GM08714 (cell line): ENCODE measurements at regions not wholly inside any gene's neighbourhood (a gene's known extent, or its start where the extent isn't known, plus 50 kb on each side); places are given as distances from the start of the nearest gene placed in this dataset.
"Not testable (repeated sequence)": the region's sequence is repeated elsewhere in the genome, so short reads cannot be mapped to it uniquely, and the experiment has no call there.

ENCODE experiments used
- H3K4me3 ChIP-seq: fragments of 200-500 bp; sonication (Bioruptor generic); 2 replicates; pipeline ENCODE4 v1.5.1; 2014; ENCODE audit warnings: mild to moderate bottlenecking, low read length, inconsistent platforms
- ZNF274 ChIP-seq: IDR thresholded peaks from 2 replicates; pipeline ENCODE4 v1.6.1; 2012; ENCODE audit warnings: mild to moderate bottlenecking, low read depth, low read length

GRCh38 chr18:10135302-10135926, 221.6 kb downstream of the VAPA start:
- TF ChIP-seq ZNF274, result no peak

GRCh38 chr18:10138719-10139118, 224.9 kb downstream of the VAPA start:
- TF ChIP-seq ZNF274, result no peak
- no peak overlapping the region for H3K4me3 ChIP-seq

More at GRCh38 chr18:10135302-10135926, 221.6 kb downstream of the VAPA start:
- H3K4me3 ChIP-seq, result no peak overlapping the region

DNA sequence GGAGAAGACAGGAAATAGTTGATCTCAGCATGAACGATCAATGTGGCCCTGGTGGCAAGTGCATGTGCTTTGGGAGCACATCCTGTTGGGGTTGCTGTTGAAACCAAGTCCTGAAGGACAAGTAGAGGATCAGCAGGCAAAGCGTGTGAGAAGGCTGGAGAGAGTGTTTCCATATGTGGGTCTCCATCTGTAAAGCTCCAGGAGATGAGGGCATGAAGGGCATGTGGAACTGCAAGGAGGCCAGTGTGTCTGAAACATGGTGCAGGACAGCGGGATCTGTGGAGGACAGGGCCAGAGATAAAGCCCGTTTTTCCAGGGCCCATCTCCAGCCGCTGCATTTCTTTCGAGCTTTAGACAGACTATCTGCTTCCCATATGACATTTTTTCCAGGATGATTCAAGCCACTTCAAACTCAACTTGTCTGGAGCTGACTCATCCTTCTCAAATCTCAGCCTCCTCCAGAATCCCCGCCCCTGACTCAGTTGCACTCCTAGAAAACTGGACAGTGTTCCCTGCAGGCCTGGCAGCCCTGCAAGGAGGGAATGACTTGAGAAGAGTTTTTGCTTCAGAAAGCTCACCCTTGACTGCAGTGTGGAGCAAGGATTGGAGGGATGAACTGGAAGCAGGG, 226.1 kb downstream of the VAPA start:
- no peak overlapping the region for H3K4me3 ChIP-seq
- TF ChIP-seq ZNF274, result no peak

DNA sequence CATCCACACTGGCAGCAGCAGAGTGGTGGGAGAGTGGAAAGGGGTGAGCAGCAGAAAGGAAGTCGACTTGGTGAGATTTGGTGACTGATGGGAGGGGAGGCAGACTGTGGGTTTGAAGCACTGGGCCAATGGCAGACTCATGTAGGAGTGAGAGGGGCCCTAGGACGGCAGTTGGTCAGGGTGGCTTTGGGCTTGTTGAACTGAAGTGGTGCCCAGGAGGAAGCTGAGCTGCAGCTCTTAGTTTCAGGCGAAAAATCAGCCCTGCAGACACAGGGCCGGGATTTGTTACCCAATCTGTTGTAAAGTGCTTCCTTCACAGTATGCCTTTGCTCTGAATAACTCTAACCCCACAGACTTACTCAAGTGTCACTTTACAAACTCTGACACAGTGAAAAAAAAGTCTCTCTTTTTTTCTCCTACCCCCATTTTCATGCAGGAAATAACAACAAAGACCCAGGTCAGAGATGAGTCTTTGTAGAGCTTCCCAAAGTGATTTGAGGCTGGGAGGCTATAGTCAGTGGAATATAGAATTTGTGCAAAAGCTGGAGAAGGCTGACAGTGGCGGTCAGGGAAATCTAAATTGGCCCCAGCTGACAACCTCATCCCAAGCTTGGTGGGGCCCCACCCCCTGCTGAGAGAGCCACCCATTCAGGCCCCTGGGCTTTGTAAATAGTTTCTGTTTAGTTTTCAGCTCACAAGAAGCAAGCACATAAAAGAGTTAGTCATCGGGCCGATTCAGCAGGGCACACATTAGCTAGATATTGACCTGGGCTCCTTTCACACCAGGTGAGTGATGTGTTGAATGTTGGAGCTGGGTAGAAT, 226.9 kb downstream of the VAPA start:
- no peak for TF ChIP-seq ZNF274
- no peak overlapping the region for H3K4me3 ChIP-seq

- H3K4me3 ChIP-seq, result no peak overlapping the region
These were observed 227.7 kb downstream of the VAPA start for GRCh38 chr18:10141559-10141958.

GRCh38 chr18:10142056-10142455, 228.2 kb downstream of the VAPA start:
- TF ChIP-seq ZNF274, result no peak
- H3K4me3 ChIP-seq, result no peak overlapping the region

More at GRCh38 chr18:10141559-10141958, 227.7 kb downstream of the VAPA start:
- no peak for TF ChIP-seq ZNF274

DNA sequence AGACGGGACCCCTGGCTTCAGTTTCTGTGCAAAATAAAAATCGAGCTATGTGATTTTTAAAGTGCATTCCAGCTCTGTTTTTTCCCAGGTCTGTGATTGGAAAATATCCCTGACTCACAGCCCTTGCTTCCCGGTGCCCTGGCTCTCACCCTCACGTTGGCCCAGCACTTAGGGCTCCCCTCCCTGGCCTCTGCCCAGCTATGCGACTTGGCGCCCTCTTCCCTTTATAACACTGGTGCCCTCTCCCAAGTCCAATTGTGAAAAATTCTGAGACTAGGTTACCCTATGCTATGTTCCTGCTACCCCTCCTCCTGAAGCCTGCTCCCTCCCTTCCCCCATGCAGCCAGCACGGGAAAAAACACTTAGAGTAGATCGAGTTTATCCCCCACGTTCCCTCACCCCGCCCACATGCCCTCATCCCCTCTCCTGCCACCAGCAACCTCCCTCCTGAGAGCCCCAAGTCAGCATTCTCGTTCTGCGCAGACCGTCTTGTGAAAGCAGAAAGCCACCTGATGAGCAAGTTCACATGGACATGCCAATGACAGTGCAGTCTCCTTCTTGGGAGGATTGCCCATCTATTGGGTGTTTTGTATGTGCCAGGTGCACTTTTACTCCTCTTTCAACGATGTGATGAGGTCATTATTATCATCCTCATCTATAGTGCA, 228.8 kb downstream of the VAPA start:
- TF ChIP-seq ZNF274, result no peak
- no peak overlapping the region for H3K4me3 ChIP-seq

DNA sequence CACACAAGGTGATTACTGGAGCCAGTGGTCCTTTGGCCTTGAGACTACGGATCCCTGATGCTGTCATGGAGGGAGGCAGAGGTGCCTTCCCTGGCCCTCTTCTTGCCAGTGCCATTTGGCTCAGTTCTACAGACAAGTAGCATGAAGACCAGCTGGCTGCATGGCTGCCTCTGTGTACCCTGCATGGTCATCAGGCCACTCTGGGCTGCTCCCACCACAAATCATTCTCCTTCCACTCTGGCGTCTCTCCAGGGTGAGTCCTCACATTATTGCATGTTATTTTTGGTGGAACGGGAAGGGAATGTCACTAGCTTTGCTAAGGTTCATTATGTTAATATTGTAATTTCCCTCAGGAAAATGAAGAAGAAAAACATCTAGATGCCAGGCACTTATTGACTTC, 229.8 kb downstream of the VAPA start:
- no peak for TF ChIP-seq ZNF274
- no peak overlapping the region for H3K4me3 ChIP-seq

DNA sequence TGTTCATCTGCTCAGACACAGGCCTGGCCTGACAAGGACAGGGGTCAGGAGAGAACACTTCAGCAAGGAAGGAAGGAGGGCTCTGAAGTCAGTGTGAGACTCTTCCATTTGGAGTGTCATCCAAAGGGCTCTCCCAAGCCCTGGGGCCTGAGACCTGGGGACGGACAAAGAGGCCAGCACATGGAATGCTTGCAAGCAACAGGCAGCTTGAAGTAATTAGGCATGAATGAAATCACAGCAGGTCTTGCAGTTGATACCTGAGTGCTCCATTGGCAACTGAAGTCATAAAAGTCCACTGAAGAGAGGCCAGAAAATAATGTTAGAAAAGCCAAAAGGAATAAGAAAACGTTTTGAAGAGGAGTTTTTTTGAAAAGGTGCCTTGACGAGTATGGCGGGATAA, 231.7 kb downstream of the VAPA start:
- no peak overlapping the region for H3K4me3 ChIP-seq
- no peak for TF ChIP-seq ZNF274

GRCh38 chr18:10147226-10147625, 233.4 kb downstream of the VAPA start:
- H3K4me3 ChIP-seq, result no peak overlapping the region
- TF ChIP-seq ZNF274, result no peak

DNA sequence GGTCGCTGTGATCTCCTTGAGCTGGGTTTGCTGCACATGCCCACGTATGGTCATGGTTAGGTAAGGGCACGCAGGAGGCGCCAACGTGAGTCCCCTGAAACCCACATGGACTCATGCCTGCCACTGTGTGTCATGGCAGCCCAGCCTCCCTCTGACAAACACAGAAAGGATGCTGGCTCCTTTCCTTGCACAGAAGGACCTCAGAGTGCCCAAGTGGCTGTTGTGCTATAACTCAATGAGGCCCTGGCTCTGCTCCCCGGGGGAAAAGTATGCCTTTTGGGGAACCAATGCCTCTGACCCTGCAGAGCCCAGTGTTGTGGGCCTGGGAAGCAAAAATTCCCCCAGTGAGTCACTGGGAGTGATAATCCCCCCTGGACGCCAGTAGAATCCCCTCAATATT, 233.9 kb downstream of the VAPA start:
- no peak overlapping the region for H3K4me3 ChIP-seq
- TF ChIP-seq ZNF274, result no peak

DNA sequence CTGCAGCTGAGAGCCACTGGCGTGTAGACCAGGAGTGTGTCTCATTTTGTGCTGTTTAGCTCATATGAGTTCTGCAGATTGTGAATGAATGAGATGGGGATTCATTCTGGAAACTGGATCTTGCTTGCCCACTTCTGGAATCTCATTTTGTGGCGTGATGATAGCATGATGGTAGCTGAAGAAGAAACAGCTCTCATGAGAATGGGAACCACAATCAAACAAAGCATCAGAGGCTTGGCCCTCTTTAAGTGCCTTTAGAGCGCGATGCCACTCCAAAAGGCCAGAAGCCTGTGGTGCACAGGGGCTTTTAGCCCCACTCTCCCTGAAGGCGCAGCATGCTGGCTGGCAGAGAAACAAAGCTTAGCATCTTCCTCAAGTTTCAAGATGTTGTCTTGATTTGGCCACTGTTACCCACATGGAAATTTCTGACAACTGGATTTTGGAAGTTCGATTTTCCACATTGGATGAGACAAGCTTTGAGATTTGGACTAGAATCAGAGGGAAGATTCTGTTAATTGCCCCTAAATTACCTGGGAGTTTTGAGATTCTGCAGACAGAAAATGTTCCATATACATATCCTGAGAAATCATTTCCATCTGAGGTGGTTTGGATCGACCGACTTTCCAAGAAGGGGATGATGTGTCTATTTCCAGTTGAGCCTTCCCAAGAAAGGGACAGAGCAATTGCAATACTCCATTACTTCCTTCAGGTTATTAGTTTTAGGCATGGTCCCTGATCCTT, 234.5 kb downstream of the VAPA start:
- TF ChIP-seq ZNF274, result no peak
- no peak overlapping the region for H3K4me3 ChIP-seq

DNA sequence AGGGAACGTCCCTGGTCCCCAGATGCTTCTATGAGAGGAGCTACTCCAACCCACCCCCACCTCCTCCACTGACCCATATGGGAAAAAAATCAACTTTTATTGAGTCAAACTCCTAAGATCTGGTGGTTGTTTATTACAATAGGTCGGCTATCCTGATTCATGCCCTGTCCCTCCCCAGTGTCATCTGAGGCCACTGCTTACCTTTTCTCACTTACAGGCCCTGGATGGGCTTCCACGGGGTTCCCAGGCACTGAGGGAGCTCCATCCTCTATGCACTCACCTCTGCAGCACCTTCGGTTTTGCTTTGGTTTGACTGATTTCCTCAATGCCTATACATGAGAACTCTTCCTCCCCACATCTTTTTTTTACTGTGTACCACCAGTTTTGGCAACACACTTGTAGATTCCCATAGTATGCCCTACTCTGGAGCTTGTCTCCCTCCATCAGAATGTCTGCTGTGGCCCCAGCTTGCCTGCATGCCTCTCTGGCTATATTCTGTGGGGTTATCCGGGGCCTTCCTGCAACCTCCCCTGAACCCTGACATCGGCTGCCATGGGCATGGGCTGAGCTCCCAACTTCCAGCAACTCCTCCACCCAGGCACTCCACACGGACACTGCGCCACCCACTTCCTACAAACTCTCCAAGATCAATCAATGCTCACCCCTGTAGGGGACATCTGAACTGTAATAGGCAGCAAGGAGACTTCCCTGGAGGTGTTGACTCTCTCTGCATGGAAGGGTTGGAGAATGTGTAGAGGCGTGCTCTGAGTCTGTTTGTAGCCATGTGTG, 236.1 kb downstream of the VAPA start:
- H3K4me3 ChIP-seq, result no peak overlapping the region
- TF ChIP-seq ZNF274, result no peak

- H3K4me3 ChIP-seq, result not testable (repeated sequence)
These were observed 236.8 kb downstream of the VAPA start for GRCh38 chr18:10150576-10150975.
